ENCODE measurements at regions not wholly inside any gene's neighbourhood (a gene's known extent, or its start where the extent isn't known, plus 50 kb on each side); places are given as distances from the start of the nearest gene placed in this dataset.

DNA sequence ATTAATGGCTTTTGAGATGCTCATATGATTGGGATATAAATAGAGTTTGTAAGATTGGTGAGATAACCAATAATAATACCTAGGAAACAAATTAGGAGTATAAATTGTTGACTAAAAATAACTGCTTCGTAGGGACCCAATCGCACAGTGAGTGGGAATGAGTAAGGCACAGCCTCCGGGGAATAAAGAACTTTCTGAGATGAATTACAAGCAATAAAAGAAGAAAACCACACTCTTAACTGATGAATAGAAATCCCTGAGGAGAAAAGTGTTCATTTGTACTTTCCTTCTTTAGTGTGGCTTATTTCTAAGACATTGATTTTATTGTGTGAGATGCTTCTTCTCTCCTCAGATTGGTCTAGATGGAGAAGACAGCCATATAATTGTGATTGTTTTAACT, 443.4 kb upstream of the PRMT6 start:
- ATAC-seq (ENCODE audit: insufficient read depth, low read depth) (no peak), DNase-seq (no peak)
- no peak overlapping the region for H3K4me3 ChIP-seq (ENCODE audit: low read depth in 1 of 2, low read length in 2 of 2)
- no peak overlapping the region for H3K4me2 ChIP-seq (ENCODE audit: insufficient read depth, low read length)
- H3K27ac ChIP-seq (ENCODE audit: low read length) = no peak overlapping the region
- no peaks in the 10 kb centered on the region for H3K27me3 ChIP-seq (ENCODE audit: insufficient read depth, low read length, poor library complexity)
- no peaks in the 10 kb centered on the region for H3K36me3 ChIP-seq (ENCODE audit: insufficient read depth, low read length)
- H2AFZ ChIP-seq (ENCODE audit: low read depth, low read length) = no peak overlapping the region
- H3K79me2 ChIP-seq (ENCODE audit: insufficient read depth, low read length) = no peaks in the 10 kb centered on the region
- TF ChIP-seq EZH2 (IDR thresholded peaks at IDR 0.05; ENCODE audit: borderline replicate concordance, low read depth, low read length, severe bottlenecking) (no peak), CTCF (IDR thresholded peaks at IDR 0.05; ENCODE audit: borderline replicate concordance, extremely low read depth, low read length, poor library complexity, severe bottlenecking) (no peak)
- H4K20me1 ChIP-seq (ENCODE audit: insufficient read depth, low read length) = no peaks in the 10 kb centered on the region
- no peak overlapping the region for H3K9ac ChIP-seq (ENCODE audit: low read depth, low read length)
- no peaks in the 10 kb centered on the region for H3K4me1 ChIP-seq (ENCODE audit: insufficient read depth, low read length)
- H3K9me3 ChIP-seq (ENCODE audit: insufficient read depth, low read length, severe bottlenecking) = no peaks in the 10 kb centered on the region

GRCh38 chr1:106613861-106614260, 442.6 kb upstream of the PRMT6 start:
- H2AFZ ChIP-seq (ENCODE audit: low read depth, low read length) = no peak overlapping the region
- no peak overlapping the region for H3K9ac ChIP-seq (ENCODE audit: low read depth, low read length)
- ATAC-seq (ENCODE audit: insufficient read depth, low read depth) = no peak
- H3K4me1 ChIP-seq (ENCODE audit: insufficient read depth, low read length) = no peaks in the 10 kb centered on the region
- TF ChIP-seq CTCF (IDR thresholded peaks at IDR 0.05; ENCODE audit: borderline replicate concordance, extremely low read depth, low read length, poor library complexity, severe bottlenecking) = no peak
- TF ChIP-seq EZH2 (IDR thresholded peaks at IDR 0.05; ENCODE audit: borderline replicate concordance, low read depth, low read length, severe bottlenecking) = no peak
- no peak overlapping the region for H3K27ac ChIP-seq (ENCODE audit: low read length)
- no peaks in the 10 kb centered on the region for H4K20me1 ChIP-seq (ENCODE audit: insufficient read depth, low read length)
- H3K9me3 ChIP-seq (ENCODE audit: insufficient read depth, low read length, severe bottlenecking) = no peaks in the 10 kb centered on the region
- DNase-seq = no peak
- no peak overlapping the region for H3K4me2 ChIP-seq (ENCODE audit: insufficient read depth, low read length)
- no peak overlapping the region for H3K4me3 ChIP-seq (ENCODE audit: low read depth in 1 of 2, low read length in 2 of 2)
- H3K36me3 ChIP-seq (ENCODE audit: insufficient read depth, low read length) = no peaks in the 10 kb centered on the region
- no peaks in the 10 kb centered on the region for H3K79me2 ChIP-seq (ENCODE audit: insufficient read depth, low read length)
- H3K27me3 ChIP-seq (ENCODE audit: insufficient read depth, low read length, poor library complexity) = no peaks in the 10 kb centered on the region

GRCh38 chr1:106615473-106615872, 441.0 kb upstream of the PRMT6 start:
- Histone ChIP-seq H3K4me3 (ENCODE audit: low read depth in 1 of 2, low read length in 2 of 2) (no peak overlapping the region), H3K9me3 (ENCODE audit: insufficient read depth, low read length, severe bottlenecking) (no peaks in the 10 kb centered on the region), H3K79me2 (ENCODE audit: insufficient read depth, low read length) (no peaks in the 10 kb centered on the region), H3K4me1 (ENCODE audit: insufficient read depth, low read length) (no peaks in the 10 kb centered on the region), H2AFZ (ENCODE audit: low read depth, low read length) (no peak overlapping the region), H3K27ac (ENCODE audit: low read length) (no peak overlapping the region), H3K4me2 (ENCODE audit: insufficient read depth, low read length) (no peak overlapping the region), H3K9ac (ENCODE audit: low read depth, low read length) (no peak overlapping the region), H3K36me3 (ENCODE audit: insufficient read depth, low read length) (no peaks in the 10 kb centered on the region), H3K27me3 (ENCODE audit: insufficient read depth, low read length, poor library complexity) (no peaks in the 10 kb centered on the region), H4K20me1 (ENCODE audit: insufficient read depth, low read length) (no peaks in the 10 kb centered on the region)
- TF ChIP-seq CTCF (IDR thresholded peaks at IDR 0.05; ENCODE audit: borderline replicate concordance, extremely low read depth, low read length, poor library complexity, severe bottlenecking) (no peak), EZH2 (IDR thresholded peaks at IDR 0.05; ENCODE audit: borderline replicate concordance, low read depth, low read length, severe bottlenecking) (no peak)
- ATAC-seq (ENCODE audit: insufficient read depth, low read depth) (no peak), DNase-seq (no peak)
